ENCODE measurements at regions not wholly inside any gene's neighbourhood (a gene's known extent, or its start where the extent isn't known, plus 50 kb on each side); places are given as distances from the start of the nearest gene placed in this dataset.
A peak's percentile ranks its signal among the peaks of the same experiment; 100 is the strongest.
"Not testable (repeated sequence)": the region's sequence is repeated elsewhere in the genome, so short reads cannot be mapped to it uniquely, and the experiment has no call there.

GRCh38 chr2:190005513-190005912 lies 57.0 kb downstream of the MSTN start:
- no peak for DNase-seq

GRCh38 chr2:189999661-190000060 lies 62.9 kb downstream of the MSTN start:
- DNase-seq, result no peak

GRCh38 chr2:189998665-189999064 lies 63.9 kb downstream of the MSTN start:
- not testable (repeated sequence) for DNase-seq

GRCh38 chr2:189997016-189997415 lies 65.5 kb downstream of the MSTN start:
- peak; percentile 0 for DNase-seq

- DNase-seq, result no peak
Observed at GRCh38 chr2:189995679-189996078, 66.8 kb downstream of the MSTN start.

- no peak for DNase-seq
Observed at GRCh38 chr2:189982780-189983394, 79.6 kb downstream of the MSTN start.

GRCh38 chr2:189982087-189982486 lies 80.4 kb downstream of the MSTN start:
- no peak for DNase-seq

GRCh38 chr2:189976488-189976887 lies 86.0 kb downstream of the MSTN start:
- not testable (repeated sequence) for DNase-seq

- DNase-seq, result no peak
Observed at GRCh38 chr2:189960346-189960745, 102.2 kb downstream of the MSTN start.

GRCh38 chr2:189959450-189959849 lies 103.1 kb downstream of the MSTN start:
- no peak for DNase-seq

- DNase-seq, result no peak
Observed at GRCh38 chr2:189954989-189955388, 107.5 kb downstream of the MSTN start.

GRCh38 chr2:189952536-189953109 lies 109.9 kb downstream of the MSTN start:
- no peak for DNase-seq

GRCh38 chr2:189951791-189952535 lies 110.6 kb downstream of the MSTN start:
- DNase-seq, result no peak

- no peak for DNase-seq
Observed at GRCh38 chr2:189943009-189943408, 119.5 kb downstream of the MSTN start.

GRCh38 chr2:189940913-189941312 lies 121.6 kb downstream of the MSTN start:
- no peak for DNase-seq

GRCh38 chr2:189937691-189938090 lies 124.8 kb downstream of the MSTN start:
- no peak for DNase-seq

- peak; percentile 93 for DNase-seq
Observed at GRCh38 chr2:189933911-189934399, 128.6 kb downstream of the MSTN start.

GRCh38 chr2:189933041-189933440 lies 129.5 kb downstream of the MSTN start:
- DNase-seq, result no peak

- peak; percentile 23 for DNase-seq
Observed at GRCh38 chr2:189927823-189928222, 134.7 kb downstream of the MSTN start.

All from fibroblast of skin of right biceps (primary cell).